Adrenal gland (tissue), 5 donors: ENCODE measurements at regions not wholly inside any gene's neighbourhood (a gene's known extent, or its start where the extent isn't known, plus 50 kb on each side); places are given as distances from the start of the nearest gene placed in this dataset.

Experiments
- POLR2A ChIP-seq, 2 donors: fragments of 450-650 bp; IDR thresholded peaks; one replicate each; pipeline ENCODE4 v1.6.1; 2017; ENCODE audit warnings: antibody characterized with exemption in 2 of 2, mild to moderate bottlenecking in 2 of 2, moderate library complexity in 1 of 2
- TF ChIP-seq, protein P1 (sequence below), 6 experiments: fragments of 450-650 bp in 4 of 6; fragments of 200-600 bp in 2 of 6; sonication (generic) in 1 of 6; IDR thresholded peaks; 1 replicate in 5 of 6; 2 replicates in 1 of 6; pipeline versions ENCODE4 v1.5.1 to v1.8.0; 2016 to 2021; ENCODE audit warnings: antibody characterized with exemption in 6 of 6, mild to moderate bottlenecking in 2 of 6, moderate library complexity in 1 of 6
- donor health status: DM: no; HTN: no; CAD: no.

DNA sequence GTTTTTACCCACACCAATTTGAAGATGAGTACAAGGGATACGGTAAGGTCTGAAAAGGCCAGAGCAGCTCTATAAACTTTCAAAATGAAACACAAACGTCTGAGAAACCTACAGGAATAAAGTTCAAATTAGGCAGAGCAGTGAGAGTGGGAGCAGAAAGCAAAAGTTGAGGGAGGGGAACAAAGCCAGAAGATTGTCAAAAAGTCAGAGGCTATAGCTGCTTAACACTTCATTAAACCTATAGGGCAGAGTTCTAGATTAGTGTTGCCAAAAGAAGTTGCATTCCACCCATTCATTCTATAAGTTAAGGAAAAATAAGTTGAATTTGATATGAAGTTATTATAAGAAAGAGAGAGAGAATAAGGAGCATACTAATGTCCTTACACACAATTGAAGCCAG, 309.6 kb upstream of the CD180 start:
- TF ChIP-seq, protein P1, sequence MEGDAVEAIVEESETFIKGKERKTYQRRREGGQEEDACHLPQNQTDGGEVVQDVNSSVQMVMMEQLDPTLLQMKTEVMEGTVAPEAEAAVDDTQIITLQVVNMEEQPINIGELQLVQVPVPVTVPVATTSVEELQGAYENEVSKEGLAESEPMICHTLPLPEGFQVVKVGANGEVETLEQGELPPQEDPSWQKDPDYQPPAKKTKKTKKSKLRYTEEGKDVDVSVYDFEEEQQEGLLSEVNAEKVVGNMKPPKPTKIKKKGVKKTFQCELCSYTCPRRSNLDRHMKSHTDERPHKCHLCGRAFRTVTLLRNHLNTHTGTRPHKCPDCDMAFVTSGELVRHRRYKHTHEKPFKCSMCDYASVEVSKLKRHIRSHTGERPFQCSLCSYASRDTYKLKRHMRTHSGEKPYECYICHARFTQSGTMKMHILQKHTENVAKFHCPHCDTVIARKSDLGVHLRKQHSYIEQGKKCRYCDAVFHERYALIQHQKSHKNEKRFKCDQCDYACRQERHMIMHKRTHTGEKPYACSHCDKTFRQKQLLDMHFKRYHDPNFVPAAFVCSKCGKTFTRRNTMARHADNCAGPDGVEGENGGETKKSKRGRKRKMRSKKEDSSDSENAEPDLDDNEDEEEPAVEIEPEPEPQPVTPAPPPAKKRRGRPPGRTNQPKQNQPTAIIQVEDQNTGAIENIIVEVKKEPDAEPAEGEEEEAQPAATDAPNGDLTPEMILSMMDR (IDR thresholded peaks at IDR 0.05): no peak
- no peak for TF ChIP-seq POLR2A (IDR thresholded peaks at IDR 0.05)
